ENCODE measurements at regions not wholly inside any gene's neighbourhood (a gene's known extent, or its start where the extent isn't known, plus 50 kb on each side); places are given as distances from the start of the nearest gene placed in this dataset.
A peak's percentile ranks its signal among the peaks of the same experiment; 100 is the strongest.
"Not testable (repeated sequence)": the region's sequence is repeated elsewhere in the genome, so short reads cannot be mapped to it uniquely, and the experiment has no call there.

DNA sequence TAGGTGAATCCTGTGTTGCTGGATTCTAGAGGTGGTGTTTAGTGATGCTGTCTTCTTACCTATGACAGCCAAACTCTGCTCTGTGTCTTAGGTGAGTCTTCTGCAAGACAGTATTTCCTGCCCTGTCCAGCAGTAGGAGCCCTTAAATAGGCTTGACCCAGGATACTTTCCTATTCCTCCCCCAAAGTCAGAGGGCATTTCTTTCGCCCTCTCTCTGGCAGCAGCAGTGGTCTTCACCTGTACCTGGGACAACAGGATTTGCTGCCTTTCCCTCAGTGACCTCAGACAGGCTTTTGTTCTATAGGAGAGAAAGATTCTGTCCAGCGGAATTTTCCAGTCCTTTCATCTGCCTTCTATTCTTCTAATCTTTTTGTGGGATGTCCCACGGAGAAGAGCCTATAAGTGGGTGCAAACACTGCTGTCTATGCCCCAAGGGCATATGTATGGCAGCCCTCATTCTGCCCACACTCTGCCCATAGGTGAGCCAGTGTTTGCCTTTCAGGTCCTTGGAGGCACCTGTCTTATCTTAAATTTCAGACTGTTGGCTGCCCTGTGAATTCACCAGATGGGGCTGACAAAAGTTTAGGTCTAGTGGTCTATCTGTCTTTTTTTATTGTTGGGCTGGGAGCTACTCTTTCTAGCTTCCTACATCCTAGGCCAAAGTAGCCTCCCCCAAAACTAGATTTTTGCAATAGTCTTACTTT, 177.3 kb upstream of the SPOPL start:
- no peak for DNase-seq

DNA sequence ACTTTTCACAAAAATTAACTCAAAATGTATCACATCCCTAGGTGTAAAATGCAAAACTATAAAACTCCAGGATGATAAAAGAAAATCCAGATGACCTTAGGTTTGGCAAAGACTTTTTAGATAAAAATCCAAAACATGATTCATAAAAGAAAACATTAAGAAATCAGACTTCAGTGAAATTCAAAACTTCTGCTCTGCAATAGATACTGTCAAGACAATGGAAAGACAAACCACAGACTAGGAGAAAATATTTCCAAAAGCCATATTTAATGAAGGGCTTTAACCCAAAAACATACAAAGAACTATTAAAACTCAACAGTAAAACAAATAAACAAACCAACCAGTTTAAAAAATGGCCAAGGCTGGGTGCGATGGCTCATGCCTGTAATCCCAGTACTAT, 173.6 kb upstream of the SPOPL start:
- no peak for DNase-seq

DNA sequence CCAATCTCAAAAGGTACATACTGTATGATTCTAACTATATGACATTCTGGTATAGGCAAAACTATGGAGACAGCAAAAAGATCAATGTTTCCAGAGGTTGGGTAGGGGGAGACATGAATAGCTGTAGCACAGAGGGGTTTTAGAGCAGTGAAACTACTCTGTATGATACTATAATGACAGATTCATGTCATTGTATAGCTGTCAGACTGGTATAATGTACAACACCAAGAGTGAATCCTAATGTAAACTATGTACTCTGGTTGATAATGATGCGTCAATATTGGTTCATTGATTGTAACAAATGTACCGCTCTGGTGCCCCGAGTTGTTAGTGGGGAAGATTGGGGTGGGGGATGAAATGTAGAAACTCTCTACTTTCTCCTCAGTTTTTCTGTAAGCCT, 172.4 kb upstream of the SPOPL start:
- DNase-seq = no peak

DNA sequence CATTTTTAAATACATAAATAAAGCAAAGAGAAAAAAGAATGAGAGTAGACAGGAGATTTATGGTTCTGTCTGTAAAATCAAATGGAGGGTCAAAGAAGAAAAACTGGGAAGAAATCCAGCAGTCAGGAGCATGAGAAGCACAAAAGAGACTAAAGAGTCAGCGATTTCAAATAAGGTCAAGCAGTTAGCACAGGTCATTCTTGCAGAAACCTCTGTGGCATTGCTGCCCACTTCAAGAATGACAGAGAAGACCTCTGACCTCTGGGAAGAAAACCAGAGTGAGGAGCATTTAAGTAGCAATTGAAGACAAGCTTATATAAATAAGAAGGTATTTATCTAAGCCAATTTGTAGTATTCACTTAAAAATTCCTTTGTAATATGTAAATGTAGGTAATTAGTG, 172.0 kb upstream of the SPOPL start:
- DNase-seq = no peak

DNA sequence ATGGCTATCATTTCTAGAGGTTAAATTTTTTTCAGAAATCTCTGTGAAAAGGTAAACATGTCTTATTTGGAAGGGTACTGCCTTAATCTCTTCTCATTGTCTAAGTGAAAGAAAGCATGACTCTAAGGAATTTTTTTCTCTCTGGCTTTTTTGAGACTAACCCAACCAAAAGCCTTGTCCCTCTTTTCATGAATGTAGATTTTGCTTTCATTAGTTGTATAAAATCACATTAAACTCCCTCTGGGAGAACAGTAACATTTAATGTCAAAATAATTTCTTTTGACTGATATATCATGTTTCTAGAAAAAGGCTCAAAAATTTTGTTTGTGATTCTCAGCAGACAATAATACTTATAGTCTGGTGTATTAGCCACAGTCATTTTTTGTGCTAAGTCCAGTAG, 168.4 kb upstream of the SPOPL start:
- DNase-seq = no peak

DNA sequence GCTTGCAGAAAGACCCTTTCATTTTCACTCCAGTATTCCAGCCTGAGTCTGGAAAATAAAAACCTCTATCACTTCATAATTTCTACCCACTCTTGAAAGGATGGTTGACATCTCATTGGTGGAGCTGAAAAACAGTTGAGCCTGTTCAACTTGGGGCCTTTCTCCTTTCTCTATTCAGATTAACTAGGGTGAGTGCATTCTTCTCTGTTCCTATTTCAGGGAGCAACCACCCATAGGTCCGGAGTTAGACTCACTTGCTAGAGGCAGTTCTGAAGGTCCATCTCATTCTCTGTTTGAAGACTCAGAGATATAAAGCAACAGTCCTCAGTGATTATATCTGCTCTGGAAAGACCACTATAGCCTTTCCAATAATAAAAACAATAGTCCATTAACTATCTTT, 167.9 kb upstream of the SPOPL start:
- DNase-seq = no peak

DNA sequence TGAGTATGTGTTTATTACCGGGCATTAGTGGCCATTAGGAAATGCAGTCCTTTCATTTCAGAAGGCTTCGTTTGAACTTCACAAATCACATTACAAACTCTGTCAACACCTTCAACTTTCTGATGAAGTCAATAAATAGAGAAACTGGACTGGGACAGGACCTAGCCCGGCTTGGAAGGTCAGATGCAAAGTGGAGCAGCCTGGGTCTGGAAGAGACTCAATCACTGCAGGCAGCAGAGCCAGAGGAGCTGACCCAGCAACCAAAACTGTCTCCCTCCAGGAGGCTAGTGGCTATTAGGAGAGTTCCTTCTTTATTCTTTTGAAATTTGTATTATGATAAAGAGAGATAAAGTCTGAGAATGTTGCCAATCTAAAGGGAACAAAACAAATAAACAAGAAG, 167.2 kb upstream of the SPOPL start:
- DNase-seq = no peak

DNA sequence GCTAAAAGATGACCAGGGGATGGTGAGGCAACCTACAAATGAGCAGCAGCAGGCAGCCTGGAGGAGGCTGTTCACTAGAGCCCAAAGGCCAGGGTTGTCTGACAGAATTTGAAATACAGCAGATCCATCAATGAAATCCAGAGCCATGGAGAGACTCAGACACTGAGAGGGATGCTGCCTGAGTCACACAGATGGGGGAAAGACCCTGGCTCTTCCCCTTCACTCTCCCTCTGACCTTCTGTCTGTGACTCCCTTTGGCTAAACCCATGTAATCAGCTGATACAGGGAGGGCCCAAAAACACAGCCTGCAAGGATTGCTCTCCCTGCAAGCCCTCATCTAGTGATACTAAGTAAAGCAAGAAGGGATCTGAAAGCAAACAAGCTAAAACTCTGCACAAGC, 166.5 kb upstream of the SPOPL start:
- no peak for DNase-seq

DNA sequence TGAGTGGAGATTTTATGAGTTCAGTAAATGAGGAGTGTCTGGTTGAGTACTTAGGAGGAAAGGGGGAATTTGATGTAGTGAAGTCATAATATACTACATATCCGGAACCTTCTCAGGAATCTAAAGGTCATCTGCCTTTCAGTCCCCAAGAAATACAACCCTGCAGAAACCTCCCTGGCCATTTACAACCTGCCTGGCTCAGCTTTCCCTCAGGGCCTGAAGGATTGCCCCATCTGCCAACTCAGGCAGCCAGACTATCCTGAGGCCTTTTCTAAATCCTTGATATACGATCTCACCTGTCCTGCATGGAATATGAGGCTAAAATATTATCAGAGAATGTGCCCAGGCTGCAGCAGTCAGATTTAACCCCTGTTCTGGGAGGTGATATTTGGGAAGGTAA, 165.4 kb upstream of the SPOPL start:
- DNase-seq = no peak

DNA sequence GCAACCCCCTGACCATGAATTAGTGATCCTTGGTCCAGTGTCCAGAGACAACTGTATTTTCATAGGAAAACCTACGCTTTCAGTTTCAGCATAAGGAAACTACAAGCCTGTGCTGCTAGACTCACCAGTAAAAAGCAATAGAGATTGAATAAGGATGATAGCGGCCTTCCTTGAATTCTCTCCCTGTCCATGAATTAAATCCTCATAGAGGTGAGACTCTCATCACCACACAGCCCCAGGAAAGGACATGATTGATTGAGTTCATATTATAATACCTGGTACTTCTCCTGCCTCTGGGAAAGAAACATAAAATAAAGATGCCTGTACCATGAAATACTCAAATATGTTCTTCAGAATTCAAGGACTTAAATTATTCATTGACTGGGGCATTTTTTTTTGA, 146.3 kb upstream of the SPOPL start:
- DNase-seq = no peak

DNA sequence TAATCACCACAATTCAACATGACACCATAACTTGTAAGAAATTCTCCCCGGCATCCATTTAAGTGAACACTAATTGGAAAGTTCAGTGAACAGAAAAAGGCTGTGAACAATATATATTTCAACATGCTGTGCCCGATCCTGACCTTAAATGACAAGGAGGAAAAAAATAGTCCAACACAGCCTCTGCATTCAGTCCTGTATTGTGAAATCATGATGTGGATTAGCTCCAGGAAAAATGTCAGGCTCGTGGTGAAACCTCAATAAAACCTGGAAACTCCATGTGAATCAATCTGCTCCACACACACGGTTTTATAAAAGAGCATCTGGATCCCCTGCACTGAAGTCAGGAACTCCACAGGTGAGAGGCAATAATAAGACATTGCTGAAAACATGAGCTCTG, 145.4 kb upstream of the SPOPL start:
- peak; percentile 16 for DNase-seq

DNA sequence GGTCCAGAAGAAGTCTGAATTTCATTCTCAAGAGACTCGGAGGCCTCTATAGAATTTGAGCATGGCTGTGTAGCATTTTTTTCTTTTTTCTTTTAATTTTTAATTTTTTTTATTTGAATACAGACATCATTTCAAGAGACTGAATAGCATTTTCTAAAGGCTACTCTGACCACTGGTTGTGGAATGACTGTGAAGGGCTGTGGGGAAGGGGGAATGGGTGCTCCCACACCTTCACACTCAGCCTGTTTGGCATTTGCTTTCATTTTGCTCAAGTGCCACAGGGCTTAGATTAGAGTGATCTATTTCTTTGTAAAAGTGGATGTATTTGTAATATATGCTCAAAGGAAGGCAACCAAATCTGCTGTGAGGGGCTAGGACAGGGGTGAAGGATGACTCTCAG, 142.0 kb upstream of the SPOPL start:
- DNase-seq = no peak

DNA sequence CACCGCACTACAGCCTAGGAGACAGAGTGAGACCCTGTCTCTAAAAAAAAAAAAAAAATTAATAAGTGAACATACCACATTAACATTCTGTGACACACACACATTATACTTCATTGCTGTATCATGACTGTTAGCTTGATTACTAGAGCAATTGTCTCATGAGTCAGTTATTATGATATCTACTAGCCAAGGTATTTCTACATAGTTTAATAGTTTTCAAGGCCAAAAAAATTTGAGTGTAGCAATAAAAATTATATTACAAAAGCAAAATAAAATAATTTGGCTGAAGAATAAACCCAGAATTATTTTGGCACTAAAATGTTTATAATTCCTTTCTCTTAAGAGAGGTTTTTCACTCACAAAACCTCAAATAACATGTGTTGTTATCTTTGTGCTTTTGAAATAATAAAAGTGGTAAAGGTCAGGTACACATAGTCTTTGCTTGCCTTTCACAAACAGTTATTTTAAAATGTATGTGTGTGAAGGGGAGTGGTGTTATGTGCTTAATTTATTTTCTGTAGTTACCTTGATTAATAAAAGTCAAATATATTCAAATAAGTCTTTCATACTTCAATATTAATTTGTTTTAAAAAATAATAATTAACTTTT, 136.9 kb upstream of the SPOPL start:
- DNase-seq = peak; percentile 6

DNA sequence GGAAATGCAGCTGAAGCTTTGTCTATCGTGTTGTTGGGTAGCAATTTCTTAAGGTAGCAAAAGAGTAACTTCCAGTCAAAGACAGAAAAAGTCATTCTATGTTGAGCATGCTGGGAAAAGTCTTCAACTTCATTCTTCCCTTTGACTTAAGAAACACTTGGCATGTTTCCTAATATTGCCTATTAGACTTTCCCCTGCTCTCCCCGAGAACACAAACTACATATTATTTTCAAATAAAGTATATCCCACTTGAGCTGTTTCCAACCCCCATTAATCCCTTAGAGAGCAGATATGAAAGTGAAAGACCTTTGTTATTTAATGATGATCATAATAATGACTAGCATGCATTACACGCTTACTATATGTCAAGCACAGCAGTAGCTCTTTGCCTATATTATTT, 136.0 kb upstream of the SPOPL start:
- no peak for DNase-seq

DNA sequence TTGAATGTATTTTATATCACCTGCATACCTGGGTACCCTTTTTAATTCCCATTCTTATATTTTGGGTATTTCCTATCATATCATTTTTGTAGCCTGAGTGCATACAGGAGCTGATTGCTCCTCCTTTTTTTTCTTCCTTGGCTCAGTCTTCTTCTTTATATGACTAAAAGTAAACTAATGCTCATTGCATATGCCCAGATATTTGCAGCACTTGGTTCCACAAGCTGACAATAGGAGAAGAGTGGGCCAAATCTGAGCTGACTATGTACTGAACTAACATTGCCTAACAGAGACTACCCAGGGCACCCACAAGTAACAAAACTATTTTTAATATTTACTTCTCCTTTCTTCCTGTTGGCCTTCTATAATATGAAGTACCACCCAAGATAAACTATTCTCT, 131.7 kb upstream of the SPOPL start:
- no peak for DNase-seq

DNA sequence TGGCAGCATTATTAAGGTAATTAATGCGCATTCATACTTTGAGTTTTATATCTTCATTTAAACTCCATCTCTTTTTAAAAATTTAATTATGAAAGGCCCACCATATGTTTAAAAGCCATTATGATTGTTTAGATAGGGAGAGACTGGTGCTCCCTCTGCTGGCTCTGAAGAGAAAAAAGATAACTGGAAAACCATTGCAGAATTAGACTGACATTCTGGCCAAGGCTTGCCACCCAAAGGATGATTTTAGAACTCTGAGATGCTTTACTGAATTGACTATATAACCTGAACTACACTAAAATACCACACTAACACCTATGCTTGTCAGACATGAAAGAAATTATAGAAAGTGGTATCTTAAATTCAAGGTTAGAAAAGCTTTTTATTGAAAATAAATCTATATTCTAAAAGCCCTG, 127.6 kb upstream of the SPOPL start:
- peak; percentile 37 for DNase-seq

DNA sequence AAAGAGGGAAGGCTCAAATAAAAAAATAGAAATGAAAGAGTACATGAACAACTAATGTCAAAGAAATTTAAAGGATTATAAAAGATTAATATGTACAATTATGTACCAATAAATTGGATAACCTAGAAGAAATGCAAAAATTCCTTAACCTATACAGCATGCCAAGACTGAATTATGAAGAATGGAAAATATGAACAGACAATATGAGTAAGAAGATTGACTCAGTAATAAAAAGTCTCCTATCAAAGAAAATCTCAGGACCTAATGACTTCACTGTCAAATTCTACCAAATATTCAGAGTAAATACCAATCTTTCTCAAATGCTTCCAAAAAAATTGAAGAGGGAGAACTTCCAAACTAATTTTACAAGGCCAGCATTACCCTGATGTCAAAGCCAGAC, 120.2 kb upstream of the SPOPL start:
- DNase-seq = no peak

DNA sequence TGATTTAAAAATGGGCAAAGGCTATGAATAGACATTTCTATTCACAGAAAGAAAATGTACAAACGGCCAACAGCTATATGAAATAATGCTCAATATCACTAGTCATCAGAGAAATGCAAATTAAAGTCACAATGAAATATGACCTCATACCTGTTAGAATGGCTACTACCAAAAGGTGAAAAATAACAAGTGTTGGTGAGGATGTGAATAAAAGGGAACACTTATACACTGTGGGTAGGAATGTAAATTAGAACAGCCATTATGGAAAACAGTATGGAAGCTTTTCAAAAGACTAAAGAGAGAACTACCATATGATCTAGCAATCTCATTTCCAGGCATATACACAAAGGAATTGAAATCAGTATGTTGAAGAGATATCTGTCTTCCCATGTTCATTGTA, 118.9 kb upstream of the SPOPL start:
- no peak for DNase-seq

DNA sequence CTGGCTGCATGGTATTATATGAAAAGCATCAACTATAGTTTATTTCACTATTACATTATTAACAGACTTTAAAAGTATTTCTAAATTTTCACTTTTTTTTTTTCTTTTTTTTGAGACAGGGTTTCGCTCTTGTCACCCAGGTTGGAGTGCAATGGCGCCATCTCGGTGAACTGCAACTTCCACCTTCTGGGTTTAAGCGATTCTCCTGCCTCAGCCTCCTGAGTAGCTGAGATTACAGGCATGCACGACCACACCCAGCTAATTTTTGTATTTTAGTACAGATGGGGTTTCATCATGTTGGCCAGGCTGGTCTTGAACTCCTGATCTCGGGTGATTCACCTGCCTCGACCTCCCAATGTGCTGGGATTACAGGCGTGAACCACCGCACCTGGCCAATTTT, 115.4 kb upstream of the SPOPL start:
- not testable (repeated sequence) for DNase-seq

DNA sequence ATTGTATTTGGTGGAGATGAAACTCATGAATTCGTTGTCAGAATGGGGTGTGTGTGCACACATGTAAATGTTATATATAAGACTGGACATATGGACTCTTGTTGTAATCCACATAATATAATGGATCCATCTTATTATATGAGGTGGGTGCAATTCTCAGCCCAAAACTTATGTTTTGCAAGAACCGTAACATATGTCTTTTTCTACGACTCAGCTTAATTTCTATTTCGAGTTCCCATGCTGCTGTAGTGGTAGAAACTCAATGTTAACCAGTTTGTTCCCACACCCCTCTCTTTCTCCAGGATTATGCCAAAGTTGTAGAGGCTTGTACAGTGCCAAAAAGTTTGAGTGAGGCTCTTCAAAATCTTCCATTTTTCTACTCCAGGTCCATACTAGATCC, 112.5 kb upstream of the SPOPL start:
- no peak for DNase-seq

DNA sequence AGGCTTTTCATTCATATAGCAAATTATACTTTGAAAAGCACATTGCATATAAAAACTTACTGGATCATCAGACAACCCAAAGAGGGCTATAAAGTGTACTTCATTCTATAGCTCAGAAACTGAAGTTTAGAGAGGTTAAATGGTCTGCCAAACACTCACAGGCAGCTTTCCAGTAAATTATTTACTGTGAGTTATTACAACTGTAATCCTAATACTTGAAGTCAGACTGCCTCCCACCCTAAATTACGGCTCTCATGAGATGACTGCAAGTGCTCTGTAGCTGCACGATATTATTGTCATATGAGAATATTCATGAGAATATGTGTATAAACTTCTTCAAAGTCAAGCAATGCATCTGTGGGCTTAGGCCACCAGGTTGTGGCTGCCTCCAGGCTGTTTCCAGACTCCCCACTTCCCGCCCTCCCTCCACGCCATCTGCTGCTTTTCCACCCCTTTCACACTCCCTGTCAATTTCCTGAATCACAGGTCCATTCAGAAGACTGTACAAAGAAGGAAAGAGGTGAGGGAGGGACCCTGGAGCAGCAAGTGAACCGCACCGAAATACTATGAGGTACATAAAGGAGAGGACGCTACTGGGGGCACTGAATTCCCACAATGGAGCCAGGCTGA, 111.1 kb upstream of the SPOPL start:
- no peak for DNase-seq

DNA sequence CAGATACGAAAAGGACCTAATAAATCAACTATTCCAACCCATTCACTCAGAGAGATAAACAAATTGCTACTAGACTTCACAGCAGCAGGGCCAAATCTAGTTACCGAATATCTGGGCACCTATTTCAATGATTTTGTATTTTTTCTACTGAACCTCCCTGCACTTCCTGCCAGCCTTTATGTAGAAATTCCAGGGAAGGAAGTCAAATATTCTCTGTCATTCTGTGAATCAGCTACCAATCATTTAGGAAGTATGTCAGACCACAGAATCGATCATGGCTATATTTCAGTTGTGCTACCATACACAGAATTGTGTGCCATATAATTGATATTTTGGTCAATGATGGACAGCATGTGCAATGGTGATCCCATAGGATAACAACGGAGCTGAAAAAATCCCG, 109.6 kb upstream of the SPOPL start:
- DNase-seq = peak; percentile 25

DNA sequence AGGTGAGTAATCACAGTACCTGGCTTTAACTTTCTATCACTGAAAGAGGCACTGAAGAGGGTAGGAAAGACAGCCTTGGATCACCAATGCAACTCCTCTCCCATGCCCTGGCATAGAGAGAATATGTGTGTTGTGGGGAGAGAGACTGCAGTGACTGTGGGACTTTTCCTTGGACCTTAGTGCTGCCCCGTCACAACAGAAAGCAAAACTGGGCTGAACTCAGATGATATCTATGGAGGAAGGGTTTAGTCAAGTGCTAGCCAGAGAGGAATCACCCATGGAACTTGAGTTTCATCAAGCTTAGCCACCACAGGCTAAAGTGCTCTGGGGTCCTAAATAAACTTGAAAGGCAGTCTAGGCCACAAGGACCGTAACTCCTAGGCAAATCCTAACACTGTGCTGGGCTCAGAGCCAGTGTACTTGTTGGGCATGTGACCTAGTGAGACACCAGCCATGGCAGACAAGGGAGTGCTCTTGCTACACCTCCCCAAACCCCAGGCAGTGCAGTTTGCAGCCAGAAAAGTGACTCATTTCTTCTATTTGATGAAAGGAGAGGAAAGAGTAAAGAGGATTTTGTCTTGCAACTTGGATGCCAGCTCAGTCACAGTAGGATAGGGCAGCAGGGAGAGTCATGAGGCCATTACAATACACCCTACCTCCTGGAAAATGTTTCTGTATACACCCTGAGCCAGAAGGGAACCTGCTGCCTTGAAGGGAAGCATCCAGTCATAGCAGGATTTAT, 105.8 kb upstream of the SPOPL start:
- peak; percentile 71 for DNase-seq

DNA sequence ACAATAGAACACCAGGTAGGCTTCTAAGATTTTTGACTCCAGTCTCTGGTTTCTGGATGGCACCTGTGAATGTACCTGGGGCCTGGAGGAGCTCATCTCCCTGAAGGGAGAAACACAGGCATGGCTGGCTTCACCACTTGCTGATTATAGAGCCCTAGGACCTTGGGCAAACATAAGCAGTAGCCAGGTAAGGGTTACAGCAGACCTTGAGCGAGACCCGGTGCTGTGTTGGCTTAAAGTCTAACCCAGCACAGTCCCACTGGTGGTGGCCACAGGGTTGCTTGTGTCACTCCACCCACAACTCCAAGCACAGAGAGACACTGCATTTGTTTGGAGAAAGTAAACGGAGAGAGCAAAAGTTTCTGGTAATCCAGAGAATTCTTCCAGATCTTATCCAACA, 104.7 kb upstream of the SPOPL start:
- no peak for DNase-seq
